SK-N-SH (cell line): ENCODE measurements at regions not wholly inside any gene's neighbourhood (a gene's known extent, or its start where the extent isn't known, plus 50 kb on each side); places are given as distances from the start of the nearest gene placed in this dataset.

ENCODE experiments used
- CTCF ChIA-PET: fragments of 300-600, 350-600 bp; formaldehyde crosslinking; extraction: SDS; loops from one replicate; lab custom pipeline; 2021; lab: Yijun Ruan, JAX
- POLR2A ChIA-PET: fragments of 350-600 bp; sonication (Branson Sonifier 250); formaldehyde crosslinking; extraction: SDS; loops from one replicate; lab custom pipeline; 2020; ENCODE audit warnings: antibody characterized with exemption, inconsistent platforms; lab: Yijun Ruan, JAX
- DNase-seq: peaks from one replicate; pipeline ENCODE4 v3.0.0; 2012
- H2AFZ ChIP-seq: fragments of 200-600 bp; sonication (generic); 2 replicates; pipeline ENCODE4 v1.8.1; 2016; ENCODE audit warnings: antibody characterized with exemption, mild to moderate bottlenecking, low read depth
- H3F3A ChIP-seq: fragments of 200-600 bp; sonication (generic); replicated peaks from 2 replicates; pipeline ENCODE3; 2016; ENCODE audit warnings: antibody characterized with exemption, mild to moderate bottlenecking; ENCODE audit not compliant: insufficient read depth
- H3K27ac ChIP-seq, 2 experiments: fragments of 200-500 bp in 1 of 2; fragments of 200-600 bp in 1 of 2; sonication (Bioruptor generic) in 1 of 2; sonication (generic), shearing (Covaris generic) in 1 of 2; 2 replicates each; pipeline versions ENCODE4 v1.5.1 to v1.6.1; 2014 to 2016; ENCODE audit warnings: low read depth in 2 of 2, inconsistent platforms in 1 of 2, low read length in 1 of 2, mild to moderate bottlenecking in 1 of 2, mixed read lengths in 1 of 2
- H3K27me3 ChIP-seq: fragments of 200-600 bp; sonication (generic), shearing (Covaris generic); 2 replicates; pipeline ENCODE4 v1.6.1; 2016; ENCODE audit warnings: mixed run types; ENCODE audit not compliant: insufficient read depth
- H3K36me3 ChIP-seq, 2 experiments: fragments of 200-500 bp in 1 of 2; fragments of 200-600 bp in 1 of 2; sonication (Bioruptor generic) in 1 of 2; sonication (generic) in 1 of 2; replicated peaks in 1 of 2; 2 replicates each; pipeline versions ENCODE3 to v1.5.1; 2014 to 2016; ENCODE audit warnings: low read length in 1 of 2, mild to moderate bottlenecking in 1 of 2; ENCODE audit not compliant: insufficient read depth in 2 of 2, control insufficient read depth in 1 of 2
- H3K4me1 ChIP-seq, 2 experiments: fragments of 200-500 bp in 1 of 2; fragments of 200-600 bp in 1 of 2; sonication (Bioruptor generic) in 1 of 2; sonication (generic), shearing (Covaris generic) in 1 of 2; 2 replicates each; pipeline versions ENCODE4 v1.5.1 to v1.6.1; 2014 to 2016; ENCODE audit warnings: low read depth in 1 of 2, low read length in 1 of 2, mixed run types in 1 of 2; ENCODE audit not compliant: insufficient read depth in 2 of 2, control insufficient read depth in 1 of 2
- H3K4me2 ChIP-seq: fragments of 200-600 bp; sonication (generic), shearing (Covaris generic); 2 replicates; pipeline ENCODE4 v1.6.1; 2017; ENCODE audit warnings: mixed run types
- H3K4me3 ChIP-seq, 2 experiments: fragments of 200-500 bp in 1 of 2; fragments of 200-600 bp in 1 of 2; sonication (Bioruptor generic) in 1 of 2; sonication (generic), shearing (Covaris generic) in 1 of 2; 2 replicates each; pipeline versions ENCODE4 v1.5.1 to v1.8.1; 2014 to 2016; ENCODE audit warnings: low read depth in 2 of 2, inconsistent platforms in 1 of 2, low read length in 1 of 2, mild to moderate bottlenecking in 1 of 2, mixed read lengths in 1 of 2, moderate library complexity in 1 of 2
- H3K79me2 ChIP-seq: fragments of 200-600 bp; sonication (generic); 2 replicates; pipeline ENCODE4 v1.8.1; 2017; ENCODE audit warnings: mild to moderate bottlenecking; ENCODE audit not compliant: insufficient read depth
- H3K9ac ChIP-seq: fragments of 200-600 bp; sonication (generic); 2 replicates; pipeline ENCODE4 v1.6.1; 2017; ENCODE audit warnings: mixed run types
- H3K9me2 ChIP-seq: fragments of 200-600 bp; sonication (generic); 2 replicates; pipeline ENCODE4 v1.6.1; 2017; ENCODE audit warnings: mixed run types
- H3K9me3 ChIP-seq: fragments of 200-600 bp; sonication (generic); 2 replicates; pipeline ENCODE4 v1.6.1; 2017; ENCODE audit warnings: mixed run types, mild to moderate bottlenecking, moderate library complexity
- H4K20me1 ChIP-seq: fragments of 200-600 bp; sonication (generic); 2 replicates; pipeline ENCODE4 v1.6.1; 2017; ENCODE audit warnings: mild to moderate bottlenecking, mixed run types; ENCODE audit not compliant: insufficient read depth
- CHD2 ChIP-seq: fragments of 150-350 bp; IDR thresholded peaks from 2 replicates; pipeline ENCODE4 v1.6.1; 2018; ENCODE audit warnings: low read length; ENCODE audit not compliant: partially characterized antibody
- EP300 ChIP-seq, 2 experiments: IDR thresholded peaks; 2 replicates each; pipeline versions ENCODE4 v1.4.0 to v1.6.1; 2012; ENCODE audit warnings: borderline replicate concordance in 1 of 2, low read depth in 1 of 2, low read length in 1 of 2
- FOSL2 ChIP-seq: IDR thresholded peaks from 2 replicates; pipeline ENCODE4 v1.4.0; 2012; ENCODE audit warnings: low read depth, mild to moderate bottlenecking, moderate library complexity, borderline replicate concordance
- FOXM1 ChIP-seq: IDR thresholded peaks from 2 replicates; pipeline ENCODE4 v1.4.0; 2012; ENCODE audit warnings: low read depth, mild to moderate bottlenecking
- JUND ChIP-seq: IDR thresholded peaks from 2 replicates; pipeline ENCODE4 v1.4.0; 2012
- MEF2A ChIP-seq: IDR thresholded peaks from 2 replicates; pipeline ENCODE4 v1.4.0; 2012; ENCODE audit warnings: low read depth, borderline replicate concordance
- NFIC ChIP-seq: IDR thresholded peaks from 2 replicates; pipeline ENCODE4 v1.4.0; 2012; ENCODE audit warnings: borderline replicate concordance
- NRF1 ChIP-seq: IDR thresholded peaks from 2 replicates; pipeline ENCODE4 v1.6.1; 2012; ENCODE audit warnings: low read depth, mild to moderate bottlenecking, low read length
- POLR2AphosphoS5 ChIP-seq: IDR thresholded peaks from 2 replicates; pipeline ENCODE4 v1.6.1; 2012; ENCODE audit warnings: low read depth, low read length
- RFX5 ChIP-seq: IDR thresholded peaks from 2 replicates; pipeline ENCODE4 v1.6.1; 2012; ENCODE audit warnings: mild to moderate bottlenecking, improper control_type of control experiment, low read length
- RXRA ChIP-seq: IDR thresholded peaks from 2 replicates; pipeline ENCODE4 v1.4.0; 2012; ENCODE audit warnings: low read depth, mild to moderate bottlenecking, borderline replicate concordance
- SMC3 ChIP-seq: IDR thresholded peaks from 2 replicates; pipeline ENCODE4 v1.6.1; 2012; ENCODE audit warnings: low read depth, low read length, improper control_type of control experiment
- TAF1 ChIP-seq: IDR thresholded peaks from 2 replicates; pipeline ENCODE4 v1.6.1; 2012; ENCODE audit warnings: low read depth, mild to moderate bottlenecking, low read length, moderate library complexity, borderline replicate concordance
- TCF12 ChIP-seq: IDR thresholded peaks from 2 replicates; pipeline ENCODE4 v1.4.0; 2012
- TEAD4 ChIP-seq: IDR thresholded peaks from 2 replicates; pipeline ENCODE4 v1.4.0; 2012; ENCODE audit warnings: mild to moderate bottlenecking, borderline replicate concordance; ENCODE audit not compliant: insufficient read depth
- WGBS: methylation state at CpG from one replicate; pipeline ENCODE4 v1.1.6; 2017; ENCODE audit warnings: low lambda C conversion rate; 5-methylcytosine and 5-hydroxymethylcytosine counted together
- TF ChIP-seq, protein P1 (sequence below): IDR thresholded peaks from 2 replicates; pipeline ENCODE4 v1.4.0; 2012; ENCODE audit warnings: low read depth, borderline replicate concordance
- TF ChIP-seq, protein P2 (sequence below): fragments of 150-350 bp; IDR thresholded peaks from 2 replicates; pipeline ENCODE4 v1.6.1; 2017; ENCODE audit warnings: antibody characterized with exemption, low read length, low read depth, borderline replicate concordance
- TF ChIP-seq, protein P3 (sequence below): IDR thresholded peaks from 2 replicates; pipeline ENCODE4 v1.4.0; 2012; ENCODE audit warnings: low read depth
- TF ChIP-seq, protein P4 (sequence below): fragments of 150-350 bp; IDR thresholded peaks from 2 replicates; pipeline ENCODE4 v1.6.1; 2016; ENCODE audit warnings: mild to moderate bottlenecking, low read depth, low read length

DNA sequence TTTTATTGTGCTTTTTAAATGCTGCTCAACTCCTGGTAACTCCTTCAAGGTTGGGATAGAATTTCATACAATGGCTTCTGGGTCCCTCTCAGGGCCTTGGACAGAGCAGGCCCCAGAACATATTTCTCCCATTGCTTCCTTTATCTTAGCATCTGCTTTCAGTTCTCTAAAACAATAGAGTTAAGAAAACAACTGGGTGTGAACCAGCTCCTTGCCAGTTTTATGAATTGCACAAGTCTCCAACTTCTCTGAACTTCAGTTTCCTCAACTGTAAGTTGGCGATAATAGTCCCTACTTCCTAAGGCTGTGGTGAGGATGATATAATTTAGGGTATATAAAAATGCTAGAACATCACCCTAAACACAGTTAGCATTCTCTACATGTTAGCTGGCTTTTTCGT lies 77.0 kb upstream of the INHBA start:
- TF ChIP-seq EP300 (IDR thresholded peaks at IDR 0.05; ENCODE audit: borderline replicate concordance in 1 of 2, low read depth in 1 of 2, low read length in 1 of 2), result no peak
- TF ChIP-seq, protein P1, sequence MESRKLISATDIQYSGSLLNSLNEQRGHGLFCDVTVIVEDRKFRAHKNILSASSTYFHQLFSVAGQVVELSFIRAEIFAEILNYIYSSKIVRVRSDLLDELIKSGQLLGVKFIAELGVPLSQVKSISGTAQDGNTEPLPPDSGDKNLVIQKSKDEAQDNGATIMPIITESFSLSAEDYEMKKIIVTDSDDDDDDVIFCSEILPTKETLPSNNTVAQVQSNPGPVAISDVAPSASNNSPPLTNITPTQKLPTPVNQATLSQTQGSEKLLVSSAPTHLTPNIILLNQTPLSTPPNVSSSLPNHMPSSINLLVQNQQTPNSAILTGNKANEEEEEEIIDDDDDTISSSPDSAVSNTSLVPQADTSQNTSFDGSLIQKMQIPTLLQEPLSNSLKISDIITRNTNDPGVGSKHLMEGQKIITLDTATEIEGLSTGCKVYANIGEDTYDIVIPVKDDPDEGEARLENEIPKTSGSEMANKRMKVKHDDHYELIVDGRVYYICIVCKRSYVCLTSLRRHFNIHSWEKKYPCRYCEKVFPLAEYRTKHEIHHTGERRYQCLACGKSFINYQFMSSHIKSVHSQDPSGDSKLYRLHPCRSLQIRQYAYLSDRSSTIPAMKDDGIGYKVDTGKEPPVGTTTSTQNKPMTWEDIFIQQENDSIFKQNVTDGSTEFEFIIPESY, result no peak
- TF ChIP-seq FOSL2, result no peak
- TF ChIP-seq TEAD4, result no peak
- TF ChIP-seq RXRA, result no peak
- no peak for TF ChIP-seq TAF1
- TF ChIP-seq NFIC, result no peak
- no peak for TF ChIP-seq JUND
- TF ChIP-seq FOXM1, result no peak
- no peak for TF ChIP-seq CHD2
- no peak for TF ChIP-seq SMC3
- TF ChIP-seq POLR2AphosphoS5, result no peak
- TF ChIP-seq MEF2A, result no peak
- TF ChIP-seq NRF1, result no peak
- TF ChIP-seq TCF12, result no peak
- TF ChIP-seq RFX5, result no peak
- TF ChIP-seq, protein P2, sequence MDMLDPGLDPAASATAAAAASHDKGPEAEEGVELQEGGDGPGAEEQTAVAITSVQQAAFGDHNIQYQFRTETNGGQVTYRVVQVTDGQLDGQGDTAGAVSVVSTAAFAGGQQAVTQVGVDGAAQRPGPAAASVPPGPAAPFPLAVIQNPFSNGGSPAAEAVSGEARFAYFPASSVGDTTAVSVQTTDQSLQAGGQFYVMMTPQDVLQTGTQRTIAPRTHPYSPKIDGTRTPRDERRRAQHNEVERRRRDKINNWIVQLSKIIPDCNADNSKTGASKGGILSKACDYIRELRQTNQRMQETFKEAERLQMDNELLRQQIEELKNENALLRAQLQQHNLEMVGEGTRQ, result no peak
- TF ChIP-seq, protein P3, sequence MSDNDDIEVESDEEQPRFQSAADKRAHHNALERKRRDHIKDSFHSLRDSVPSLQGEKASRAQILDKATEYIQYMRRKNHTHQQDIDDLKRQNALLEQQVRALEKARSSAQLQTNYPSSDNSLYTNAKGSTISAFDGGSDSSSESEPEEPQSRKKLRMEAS, result no peak
- TF ChIP-seq, protein P4, sequence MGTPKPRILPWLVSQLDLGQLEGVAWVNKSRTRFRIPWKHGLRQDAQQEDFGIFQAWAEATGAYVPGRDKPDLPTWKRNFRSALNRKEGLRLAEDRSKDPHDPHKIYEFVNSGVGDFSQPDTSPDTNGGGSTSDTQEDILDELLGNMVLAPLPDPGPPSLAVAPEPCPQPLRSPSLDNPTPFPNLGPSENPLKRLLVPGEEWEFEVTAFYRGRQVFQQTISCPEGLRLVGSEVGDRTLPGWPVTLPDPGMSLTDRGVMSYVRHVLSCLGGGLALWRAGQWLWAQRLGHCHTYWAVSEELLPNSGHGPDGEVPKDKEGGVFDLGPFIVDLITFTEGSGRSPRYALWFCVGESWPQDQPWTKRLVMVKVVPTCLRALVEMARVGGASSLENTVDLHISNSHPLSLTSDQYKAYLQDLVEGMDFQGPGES, result no peak
- Histone ChIP-seq H3K9me2 (no peaks in the 10 kb centered on the region), H2AFZ (no peak overlapping the region), H3F3A (no peaks in the 10 kb centered on the region), H3K27me3 (no peaks in the 10 kb centered on the region), H3K36me3 (no peaks in the 10 kb centered on the region), H3K4me1 (no peaks in the 10 kb centered on the region), H3K27ac (no peak overlapping the region), H3K9ac (no peak overlapping the region), H3K4me3 (no peak overlapping the region), H3K9me3 (no peaks in the 10 kb centered on the region), H3K79me2 (no peaks in the 10 kb centered on the region), H3K4me2 (no peak overlapping the region), H4K20me1 (no peaks in the 10 kb centered on the region)
- DNase-seq, result no peak
- ChIA-PET POLR2A (no interaction called here), CTCF (interaction anchor here (0.6 to 1.1 kb wide), 2 partner anchors 13 to 234 kb away, joined by 3 read pairs; no protein-coding TSS in a partner anchor)
- WGBS, result 57% methylated on average over 2 of the region's 2 CpGs
